ENCODE measurements at regions not wholly inside any gene's neighbourhood (a gene's known extent, or its start where the extent isn't known, plus 50 kb on each side); places are given as distances from the start of the nearest gene placed in this dataset.

DNA sequence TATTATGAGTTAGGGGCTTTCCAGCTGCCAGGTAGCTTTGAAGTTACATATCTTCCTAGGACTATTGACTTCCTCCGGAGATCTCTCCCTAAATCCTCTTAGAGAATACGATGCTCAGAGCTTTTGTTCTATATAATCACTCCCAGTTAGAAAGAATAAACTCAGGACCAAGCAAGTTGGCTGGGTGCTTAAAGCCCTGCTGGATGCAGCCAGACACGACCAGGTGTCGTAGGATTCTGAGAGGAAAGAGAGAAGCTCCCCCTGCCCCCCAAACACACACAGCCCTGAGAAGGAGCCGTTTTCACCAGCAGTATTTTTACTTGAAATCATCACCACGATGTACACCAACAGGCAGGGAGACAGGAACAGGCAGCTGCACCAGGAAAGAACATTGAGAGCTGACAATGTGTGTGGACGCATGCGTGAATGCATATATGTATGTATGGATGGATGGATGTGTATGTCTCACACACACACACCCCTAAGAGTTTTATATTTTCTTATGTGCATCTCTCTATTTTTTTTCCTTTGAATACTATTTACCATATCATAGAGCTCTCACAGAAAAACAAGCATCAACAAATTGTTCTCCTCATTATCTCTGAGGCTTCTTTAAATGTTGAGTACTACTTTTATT lies 382.6 kb downstream of the EPHA4 start:
- no peak overlapping the region for H2AFZ ChIP-seq (ENCODE audit: low read depth, low read length)
- H3K9me3 ChIP-seq (replicated peaks; ENCODE audit: control insufficient read depth, insufficient read depth, low read depth, low read length): no peaks in the 10 kb centered on the region
- H3K4me1 ChIP-seq (replicated peaks in 1 of 2; ENCODE audit: control insufficient read depth in 2 of 2, insufficient read depth in 2 of 2, low read length in 2 of 2): no peaks in the 10 kb centered on the region
- DNase-seq (ENCODE audit: extremely low read depth in 1 of 4, low spot score in 3 of 4): no peak
- POLR2A ChIA-PET: no interaction called here
- no peak overlapping the region for H3K27ac ChIP-seq (ENCODE audit: extremely low read depth, low read depth, low read length)
- in situ Hi-C loops (cut with MboI): no loop called here
- no peaks in the 10 kb centered on the region for H3K79me2 ChIP-seq (ENCODE audit: control insufficient read depth, insufficient read depth, low read length)
- WGBS (ENCODE audit: insufficient coverage, low coverage, missing lambda C conversion rate): 0% methylated on average over 6 of the region's 8 CpGs
- no peak overlapping the region for H3K4me2 ChIP-seq (ENCODE audit: insufficient read depth, low read length)
- no peak for FAIRE-seq
- H3K36me3 ChIP-seq (ENCODE audit: control insufficient read depth, insufficient read depth, low read length): no peaks in the 10 kb centered on the region
- no peak for TF ChIP-seq PHF8 (IDR thresholded peaks at IDR 0.05; ENCODE audit: borderline replicate concordance, low read length)
- no peak for TF ChIP-seq ZNF431 (CRISPR knock-in tag; IDR thresholded peaks at IDR 0.05)
- no peak for TF ChIP-seq KHSRP (IDR thresholded peaks at IDR 0.05)
- H4K20me1 ChIP-seq (replicated peaks; ENCODE audit: control insufficient read depth, insufficient read depth, low read length): no peaks in the 10 kb centered on the region
- BruUV-seq (replicated peaks): no TSS peak
- no peak overlapping the region for H3K9ac ChIP-seq (ENCODE audit: insufficient read depth in 1 of 2, low read depth in 2 of 2, low read length in 2 of 2)
- ATAC-seq: no peak
- intact Hi-C loops (cut with micrococcal nuclease): no loop called here
- no peaks in the 10 kb centered on the region for H3K9me1 ChIP-seq (ENCODE audit: control insufficient read depth, insufficient read depth, low read length)
- H3K4me3 ChIP-seq: no peak overlapping the region
- CTCF ChIA-PET (ENCODE audit: low intra/inter-chr PET ratio): no interaction called here
- no peaks in the 10 kb centered on the region for H3K27me3 ChIP-seq (ENCODE audit: control insufficient read depth in 2 of 2, insufficient read depth in 2 of 2, low read length in 2 of 2)

DNA sequence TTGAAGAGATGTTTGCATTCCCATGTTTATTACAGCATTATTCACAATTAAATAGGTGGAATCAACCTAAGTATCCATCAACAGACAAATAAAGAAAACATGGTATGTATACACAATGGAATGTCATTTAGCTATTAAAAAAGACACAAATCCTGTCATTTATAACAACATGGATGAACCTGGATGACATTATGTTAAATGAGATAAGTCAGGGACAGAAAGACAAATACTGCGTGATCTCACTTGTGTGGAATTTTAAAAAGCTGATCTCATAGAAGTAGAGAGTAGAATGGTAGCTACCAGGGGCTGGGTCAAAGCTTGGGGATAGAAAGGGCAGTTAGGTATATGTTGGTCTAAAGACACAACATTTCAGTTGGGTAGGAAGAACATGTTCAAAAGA lies 376.3 kb downstream of the EPHA4 start:
- Histone ChIP-seq H3K79me2 (ENCODE audit: control insufficient read depth, insufficient read depth, low read length) (no peaks in the 10 kb centered on the region), H3K4me2 (ENCODE audit: insufficient read depth, low read length) (no peak overlapping the region), H3K4me1 (replicated peaks in 1 of 2; ENCODE audit: control insufficient read depth in 2 of 2, insufficient read depth in 2 of 2, low read length in 2 of 2) (no peaks in the 10 kb centered on the region), H3K36me3 (ENCODE audit: control insufficient read depth, insufficient read depth, low read length) (no peaks in the 10 kb centered on the region), H3K9ac (ENCODE audit: insufficient read depth in 1 of 2, low read depth in 2 of 2, low read length in 2 of 2) (no peak overlapping the region), H3K27ac (ENCODE audit: extremely low read depth, low read depth, low read length) (no peak overlapping the region), H3K9me1 (ENCODE audit: control insufficient read depth, insufficient read depth, low read length) (no peaks in the 10 kb centered on the region), H3K4me3 (no peak overlapping the region), H3K9me3 (replicated peaks; ENCODE audit: control insufficient read depth, insufficient read depth, low read depth, low read length) (no peaks in the 10 kb centered on the region), H4K20me1 (replicated peaks; ENCODE audit: control insufficient read depth, insufficient read depth, low read length) (no peaks in the 10 kb centered on the region), H3K27me3 (ENCODE audit: control insufficient read depth in 2 of 2, insufficient read depth in 2 of 2, low read length in 2 of 2) (no peaks in the 10 kb centered on the region), H2AFZ (ENCODE audit: low read depth, low read length) (no peak overlapping the region)
- no peak for DNase-seq (ENCODE audit: extremely low read depth in 1 of 4, low spot score in 3 of 4)
- intact Hi-C loops (cut with micrococcal nuclease) (no loop called here), in situ Hi-C loops (cut with MboI) (no loop called here)
- FAIRE-seq: no peak
- CTCF ChIA-PET (ENCODE audit: low intra/inter-chr PET ratio): no interaction called here
- BruUV-seq (replicated peaks): no TSS peak
- TF ChIP-seq NCOA2 (IDR thresholded peaks at IDR 0.05; ENCODE audit: partially characterized antibody in 2 of 2) (no peak), CBFB (CRISPR knock-in tag; IDR thresholded peaks at IDR 0.05) (no peak), NCOA1 (IDR thresholded peaks at IDR 0.05; ENCODE audit: low read depth) (no peak), TCF7L2 (IDR thresholded peaks at IDR 0.05; ENCODE audit: low read depth, low read length) (no peak), CBX5 (IDR thresholded peaks at IDR 0.05; ENCODE audit: borderline replicate concordance, low read depth) (no peak), EP300 (IDR thresholded peaks at IDR 0.05; ENCODE audit: low read length) (no peak), FOXM1 (IDR thresholded peaks at IDR 0.05; ENCODE audit: low read depth) (no peak), FOXM1 (CRISPR knock-in tag; IDR thresholded peaks at IDR 0.05; ENCODE audit: low read depth) (no peak), BRD9 (IDR thresholded peaks at IDR 0.05; ENCODE audit: low read depth, partially characterized antibody) (no peak), ZKSCAN1 (IDR thresholded peaks at IDR 0.05; ENCODE audit: low read depth, low read length) (no peak), SMARCA4 (IDR thresholded peaks at IDR 0.05) (no peak), HNRNPL (IDR thresholded peaks at IDR 0.05; ENCODE audit: low read depth, low read length) (no peak), TCFL5 (CRISPR knock-in tag; conservative IDR thresholded peaks at IDR 0.05) (no peak), KDM1A (IDR thresholded peaks at IDR 0.05) (no peak)
- TF ChIP-seq, protein P1, sequence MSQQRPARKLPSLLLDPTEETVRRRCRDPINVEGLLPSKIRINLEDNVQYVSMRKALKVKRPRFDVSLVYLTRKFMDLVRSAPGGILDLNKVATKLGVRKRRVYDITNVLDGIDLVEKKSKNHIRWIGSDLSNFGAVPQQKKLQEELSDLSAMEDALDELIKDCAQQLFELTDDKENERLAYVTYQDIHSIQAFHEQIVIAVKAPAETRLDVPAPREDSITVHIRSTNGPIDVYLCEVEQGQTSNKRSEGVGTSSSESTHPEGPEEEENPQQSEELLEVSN (IDR thresholded peaks at IDR 0.05; ENCODE audit: borderline replicate concordance in 1 of 2, extremely low read depth in 1 of 2, insufficient read depth in 1 of 2, insufficient read length in 1 of 2, low read depth in 1 of 2, low read length in 1 of 2, poor library complexity in 1 of 2, severe bottlenecking in 1 of 2): no peak
- POLR2A ChIA-PET: no interaction called here
- no peak for ATAC-seq
- WGBS (ENCODE audit: insufficient coverage, low coverage, missing lambda C conversion rate): 0% methylated on average over 1 of the region's 1 CpG

Measured in K562 (cell line).